ENCODE measurements at regions not wholly inside any gene's neighbourhood (a gene's known extent, or its start where the extent isn't known, plus 50 kb on each side); places are given as distances from the start of the nearest gene placed in this dataset.

DNA sequence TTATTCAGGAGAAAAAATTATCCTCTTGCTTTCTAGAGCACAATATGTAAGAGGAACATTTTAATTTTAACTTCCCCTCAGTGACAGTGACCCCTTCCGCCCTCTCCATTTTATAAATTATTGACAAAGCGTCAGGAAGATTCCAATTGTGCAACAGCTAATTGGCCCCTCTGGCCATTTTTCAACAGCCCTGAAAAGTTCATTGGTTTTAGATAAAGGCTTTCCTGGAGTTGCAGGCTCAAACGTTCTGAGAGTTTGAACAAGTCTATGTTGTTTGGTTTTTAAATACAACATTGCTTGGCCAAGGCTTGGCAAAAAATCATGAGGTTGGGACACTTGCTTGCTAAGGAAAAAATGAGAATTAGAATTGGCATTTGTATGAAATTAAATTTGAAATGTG, 422.2 kb upstream of the ANKRD30A start:
- DNase-seq (ENCODE audit: low spot score) = no peak

- no peak for DNase-seq (ENCODE audit: low spot score)
These were observed 425.3 kb upstream of the ANKRD30A start for GRCh38 chr10:36700123-36700522.

- DNase-seq (ENCODE audit: low spot score) = no peak
These were observed 432.6 kb upstream of the ANKRD30A start for GRCh38 chr10:36692759-36693158.

DNA sequence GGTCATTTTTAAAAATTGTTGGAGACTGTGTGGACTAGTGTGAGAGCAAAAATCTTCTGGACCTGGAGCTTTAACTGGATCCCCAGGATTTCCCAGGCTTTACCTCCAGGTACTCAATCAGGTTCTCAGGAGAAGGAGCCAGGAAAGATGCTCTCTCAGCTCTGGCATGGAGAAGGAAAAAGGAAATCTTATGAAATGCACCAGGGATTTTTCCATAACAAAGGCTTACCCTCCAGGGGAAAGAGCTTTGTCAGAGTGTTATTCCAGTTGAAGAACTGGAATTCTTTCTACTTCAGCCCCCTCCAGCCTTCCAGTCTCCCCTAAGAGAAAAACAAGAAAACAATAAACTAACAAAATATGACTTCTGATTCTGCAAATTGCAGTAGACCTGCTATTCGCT, 436.7 kb upstream of the ANKRD30A start:
- DNase-seq (ENCODE audit: low spot score) = no peak

- no peak for DNase-seq (ENCODE audit: low spot score)
These were observed 442.0 kb upstream of the ANKRD30A start for GRCh38 chr10:36683421-36683820.

DNA sequence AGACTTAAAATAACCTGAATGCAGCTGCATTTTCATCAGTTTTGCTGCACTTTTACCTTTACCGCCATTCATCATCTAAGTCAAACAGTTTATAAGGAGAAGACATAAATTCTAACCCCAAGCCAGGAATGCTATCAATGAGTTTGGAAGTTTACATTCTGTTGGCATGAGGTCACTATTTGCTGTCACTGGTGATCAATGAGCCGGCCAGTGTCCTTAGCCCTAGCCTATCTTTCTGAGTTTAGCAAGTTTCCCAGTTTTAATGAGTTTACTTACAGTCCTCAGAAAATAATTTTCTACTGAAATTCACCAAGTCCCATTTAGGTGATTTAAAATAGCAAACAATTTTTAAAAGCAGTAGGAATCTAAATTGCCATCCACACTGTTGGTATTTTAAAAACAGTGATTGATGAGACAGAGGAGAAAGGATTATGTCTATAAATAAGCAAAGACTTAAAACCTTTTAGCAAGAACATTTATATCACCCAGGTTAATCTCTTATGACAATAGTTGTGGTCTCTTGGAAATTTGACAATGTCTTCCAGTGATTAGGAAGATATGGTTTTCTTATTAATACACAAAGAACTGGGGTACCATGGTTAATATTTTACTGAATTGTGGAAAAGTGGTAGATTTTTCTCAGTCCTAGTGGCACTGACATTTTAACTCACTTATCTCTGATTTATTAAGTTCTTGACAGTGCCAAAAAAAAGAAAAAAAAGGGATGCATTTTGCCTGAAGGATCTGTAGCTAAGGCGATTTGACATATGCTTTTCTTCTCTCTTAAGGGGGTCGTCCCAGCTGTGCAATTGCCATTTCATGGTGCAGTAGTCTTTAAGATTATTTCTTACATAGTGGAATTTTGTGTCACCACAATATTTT, 443.4 kb upstream of the ANKRD30A start:
- no peak for DNase-seq (ENCODE audit: low spot score)

GRCh38 chr10:36679554-36679953, 445.8 kb upstream of the ANKRD30A start:
- no peak for DNase-seq (ENCODE audit: low spot score)

DNA sequence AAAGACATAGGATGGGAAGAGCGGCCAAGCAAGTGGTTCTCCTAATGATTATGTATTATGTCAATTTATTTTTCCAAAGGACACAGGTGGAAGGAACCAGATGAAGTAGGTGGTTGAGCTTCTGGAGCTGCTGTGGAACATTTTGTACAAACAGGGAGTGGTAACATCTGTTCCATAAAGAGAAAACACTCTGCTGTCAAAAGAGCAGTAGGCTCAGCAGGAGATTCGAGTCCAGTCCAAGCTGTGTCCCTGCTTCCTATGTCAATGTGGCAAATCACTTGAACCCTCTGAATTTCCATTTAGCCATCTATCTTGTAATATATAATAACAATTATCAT, 448.0 kb upstream of the ANKRD30A start:
- no peak for DNase-seq (ENCODE audit: low spot score)

GRCh38 chr10:36676756-36677430, 448.5 kb upstream of the ANKRD30A start:
- DNase-seq (ENCODE audit: low spot score) = no peak

DNA sequence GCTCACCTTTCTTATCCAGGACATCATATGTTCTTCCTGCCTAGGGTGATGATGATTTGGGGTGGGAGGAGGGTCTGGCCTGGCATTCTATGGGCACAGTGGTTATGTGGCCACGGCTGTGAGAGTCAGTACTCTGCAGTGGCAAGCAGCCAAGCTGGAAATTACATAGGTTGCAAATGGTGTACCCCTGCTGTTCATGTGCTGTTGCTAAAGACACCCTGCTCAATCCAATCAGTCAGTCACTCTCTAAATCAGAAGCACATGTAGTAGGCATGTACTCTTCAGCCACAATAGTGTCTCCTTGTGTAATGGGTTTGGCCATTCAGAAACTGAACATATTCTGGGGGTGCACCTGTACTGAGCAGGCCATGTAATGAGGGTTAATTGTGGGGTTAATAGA, 449.1 kb upstream of the ANKRD30A start:
- DNase-seq (ENCODE audit: low spot score) = no peak

- no peak for DNase-seq (ENCODE audit: low spot score)
These were observed 449.9 kb upstream of the ANKRD30A start for GRCh38 chr10:36675458-36675880.

GRCh38 chr10:36671607-36672006, 453.8 kb upstream of the ANKRD30A start:
- no peak for DNase-seq (ENCODE audit: low spot score)

DNA sequence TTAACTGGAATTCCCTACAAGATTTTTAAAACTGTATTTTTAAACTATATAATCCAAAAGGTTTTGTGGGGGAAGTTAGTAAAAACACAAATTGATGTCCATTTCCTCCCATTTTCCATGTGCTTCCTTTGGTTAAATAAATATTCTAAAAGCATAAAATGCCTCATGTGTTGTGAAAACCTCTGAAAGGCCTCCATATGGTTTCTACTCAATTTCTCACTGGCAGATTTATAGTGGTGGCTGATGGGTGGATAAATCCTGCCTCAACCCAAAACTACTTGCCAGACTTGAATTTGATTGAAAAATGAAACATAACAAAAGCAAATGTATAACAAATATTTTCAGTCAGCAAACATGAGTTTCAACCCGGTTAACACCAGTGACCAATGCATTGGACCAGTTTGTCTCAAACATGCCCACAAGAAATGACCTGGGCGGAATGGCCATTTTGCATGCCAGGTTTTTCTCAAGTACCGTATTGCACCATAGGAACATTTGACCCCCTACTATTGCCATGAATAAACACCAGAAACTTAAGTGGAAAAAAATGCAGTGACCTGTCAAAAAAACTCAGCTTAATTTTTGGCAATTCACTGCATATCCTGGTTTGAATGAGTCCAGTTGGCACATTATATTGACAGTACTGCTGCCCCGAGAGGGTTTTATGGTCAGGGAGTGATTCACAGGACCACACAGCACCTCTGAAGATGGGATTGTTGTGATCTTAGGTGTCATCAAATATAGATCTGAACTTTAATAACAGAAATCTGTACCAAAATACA, 454.6 kb upstream of the ANKRD30A start:
- no peak for DNase-seq (ENCODE audit: low spot score)

GRCh38 chr10:36669615-36670352, 455.6 kb upstream of the ANKRD30A start:
- no peak for DNase-seq (ENCODE audit: low spot score)

DNA sequence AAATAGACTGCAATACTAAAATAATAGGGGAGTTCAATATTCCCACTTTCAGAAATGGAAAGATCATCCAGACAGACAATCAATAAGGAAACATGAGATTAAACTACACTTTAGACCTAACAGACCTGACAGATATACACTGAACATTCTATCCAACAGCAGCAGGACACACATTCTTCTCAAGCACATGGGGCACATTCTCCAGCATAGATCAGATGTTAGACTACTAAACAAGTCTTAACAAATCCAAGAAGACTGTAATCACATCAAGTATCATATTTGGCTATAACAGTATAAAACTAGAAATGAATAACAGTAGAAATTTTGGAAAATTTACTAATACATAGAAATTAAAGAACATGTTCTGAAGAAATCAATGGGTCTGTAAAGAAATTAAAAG, 458.9 kb upstream of the ANKRD30A start:
- no peak for DNase-seq (ENCODE audit: low spot score)

GRCh38 chr10:36662571-36662970, 462.8 kb upstream of the ANKRD30A start:
- no peak for DNase-seq (ENCODE audit: low spot score)

DNA sequence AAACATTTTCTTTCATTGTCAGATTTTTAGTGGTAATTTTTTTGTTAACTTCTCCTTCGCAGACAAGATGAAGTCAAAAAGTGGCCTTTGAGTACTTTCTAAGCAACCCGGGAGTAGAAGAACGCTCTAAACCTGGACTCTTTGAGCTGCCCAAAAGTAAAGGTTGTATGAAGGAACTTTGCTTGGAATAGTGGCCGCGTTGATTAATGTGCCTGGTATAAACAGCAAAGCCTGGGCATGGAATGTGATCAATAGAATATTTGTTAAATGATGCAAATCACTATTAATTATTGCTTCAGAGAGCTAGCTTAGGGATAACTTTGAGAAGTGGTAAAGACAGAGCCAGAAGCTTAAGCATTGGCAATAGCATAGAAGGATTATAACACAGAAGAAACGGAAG, 475.1 kb upstream of the ANKRD30A start:
- DNase-seq (ENCODE audit: low spot score) = no peak

DNA sequence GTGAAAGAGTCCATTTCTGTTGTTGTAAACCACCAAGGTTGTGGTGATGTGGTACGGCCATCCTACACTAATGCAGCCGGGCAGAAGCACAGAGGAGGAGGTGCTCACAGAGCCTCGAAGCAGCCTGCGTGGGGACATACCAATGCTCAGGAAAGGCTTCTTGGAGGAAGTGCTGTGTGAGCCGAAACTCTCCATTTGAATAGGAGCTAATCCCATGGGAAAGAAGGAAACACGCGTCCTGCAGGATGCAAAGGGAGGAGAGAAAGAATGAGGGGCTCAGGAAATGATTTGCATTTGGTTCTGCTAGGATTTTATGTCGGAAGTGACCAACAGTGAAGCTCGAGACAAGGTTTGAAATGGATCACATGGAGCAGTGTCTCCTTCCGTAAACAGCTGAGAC, 477.9 kb upstream of the ANKRD30A start:
- DNase-seq (ENCODE audit: low spot score) = no peak

DNA sequence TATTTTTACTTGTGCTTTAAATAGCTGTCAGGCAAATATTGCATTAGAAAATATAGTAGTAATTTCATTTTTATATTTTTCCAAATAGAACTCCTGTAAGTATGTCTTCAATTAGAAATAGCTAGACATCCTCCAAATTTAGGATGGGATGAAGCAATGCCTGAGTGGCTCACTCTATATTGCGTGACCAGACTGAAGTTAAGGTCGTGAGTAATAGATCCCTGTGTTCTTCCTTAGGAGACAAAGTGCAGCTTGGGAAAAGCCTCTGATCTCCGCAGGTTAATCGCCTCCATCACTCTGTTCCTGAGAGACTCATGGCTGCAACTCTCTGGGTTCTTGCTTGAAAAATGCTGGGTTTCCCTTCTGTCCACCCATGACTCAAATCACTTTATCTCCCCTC, 484.8 kb upstream of the ANKRD30A start:
- DNase-seq (ENCODE audit: low spot score) = no peak

GRCh38 chr10:36638462-36639155, 486.8 kb upstream of the ANKRD30A start:
- DNase-seq (ENCODE audit: low spot score) = no peak

DNA sequence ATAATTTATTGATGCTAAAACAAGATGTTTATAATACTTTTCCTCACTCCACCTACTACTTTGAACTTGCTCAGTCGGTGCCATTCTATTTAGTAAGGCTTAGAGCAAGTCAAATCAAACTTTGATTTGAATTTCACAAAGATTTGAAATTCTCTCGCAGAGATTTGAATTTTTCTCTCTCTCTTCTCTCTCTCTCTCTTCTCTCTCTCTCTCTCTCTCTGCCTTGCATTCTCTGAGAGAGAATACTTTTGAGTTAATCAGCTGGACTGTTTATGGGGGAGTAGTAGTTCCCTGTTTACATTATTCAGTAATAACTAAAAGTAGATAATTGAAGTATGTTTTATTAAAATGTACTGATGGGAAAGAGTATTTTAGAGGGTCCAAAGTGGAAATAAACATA, 488.5 kb upstream of the ANKRD30A start:
- DNase-seq (ENCODE audit: low spot score) = no peak
